H1 (cell line): ENCODE measurements at regions not wholly inside any gene's neighbourhood (a gene's known extent, or its start where the extent isn't known, plus 50 kb on each side); places are given as distances from the start of the nearest gene placed in this dataset.

ENCODE experiments used
- CTCF ChIA-PET: fragments of 300-600 bp; sonication (Branson Sonifier 250); formaldehyde crosslinking; loops from one replicate; lab custom pipeline; 2021; ENCODE audit not compliant: partially characterized antibody; lab: Charles Lee
- POLR2A ChIA-PET: fragments of 300-600 bp; sonication (Branson Sonifier 250); formaldehyde crosslinking; loops from one replicate; lab custom pipeline; 2021; ENCODE audit warnings: inconsistent platforms; ENCODE audit not compliant: partially characterized antibody; lab: Charles Lee
- DNase-seq, 2 experiments: peaks; one replicate each; pipeline versions ENCODE4 v3.0.0 to v3.0.0-alpha.2; 2010 to 2022; ENCODE audit warnings: low spot score in 2 of 2, low read depth in 1 of 2, mixed read lengths in 1 of 2
- FAIRE-seq: peaks from 2 replicates; lab custom pipeline; 2011; peaks lifted over from hg19 to GRCh38; lab: Jason Lieb, UNC
- H2AFZ ChIP-seq: 2 replicates; pipeline ENCODE4 v1.8.1; 2012; ENCODE audit warnings: low read length, inconsistent platforms
- H2AK5ac ChIP-seq: 2 replicates; pipeline ENCODE4 v1.6.1; 2013; ENCODE audit warnings: low read depth, low read length
- H2BK120ac ChIP-seq: replicated peaks from 2 replicates; pipeline ENCODE3; 2013; ENCODE audit warnings: low read depth, low read length, inconsistent platforms
- H2BK12ac ChIP-seq: 2 replicates; pipeline ENCODE4 v1.6.1; 2013; ENCODE audit warnings: low read depth, low read length
- H2BK15ac ChIP-seq: 2 replicates; pipeline ENCODE4 v1.6.1; 2013; ENCODE audit warnings: low read length
- H2BK20ac ChIP-seq: 2 replicates; pipeline ENCODE4 v1.6.1; 2013; ENCODE audit warnings: low read length
- H2BK5ac ChIP-seq: 2 replicates; pipeline ENCODE4 v1.6.1; 2013; ENCODE audit warnings: low read depth, low read length
- H3K14ac ChIP-seq: 2 replicates; pipeline ENCODE4 v1.6.1; 2013; ENCODE audit warnings: inconsistent platforms; ENCODE audit not compliant: insufficient read length
- H3K18ac ChIP-seq: 2 replicates; pipeline ENCODE4 v1.6.1; 2013; ENCODE audit warnings: low read length; ENCODE audit errors: extremely low read depth
- H3K23ac ChIP-seq: 2 replicates; pipeline ENCODE4 v1.6.1; 2013; ENCODE audit warnings: inconsistent platforms; ENCODE audit not compliant: insufficient read length
- H3K23me2 ChIP-seq: 2 replicates; pipeline ENCODE4 v1.6.1; 2013; ENCODE audit warnings: low read depth, low read length
- H3K27ac ChIP-seq: 2 replicates; pipeline ENCODE4 v1.6.1; 2011; ENCODE audit warnings: low read depth, low read length, inconsistent platforms
- H3K27me3 ChIP-seq, 4 experiments: replicated peaks in 1 of 4; 1 replicate in 1 of 4; 2 replicates in 3 of 4; pipeline versions ENCODE4 v1.6.1 to v1.8.1; 2011 to 2013; ENCODE audit warnings: low read length in 3 of 4, mild to moderate bottlenecking in 3 of 4, inconsistent platforms in 2 of 4, mixed read lengths in 2 of 4, moderate library complexity in 1 of 4; ENCODE audit not compliant: control insufficient read depth in 3 of 4, insufficient read depth in 3 of 4; ENCODE audit errors: extremely low read depth in 1 of 4
- H3K36me3 ChIP-seq, 4 experiments: 2 replicates each; pipeline versions ENCODE4 v1.6.1 to v1.8.1; 2011 to 2013; ENCODE audit warnings: mild to moderate bottlenecking in 4 of 4, low read length in 3 of 4, moderate library complexity in 2 of 4, control low read depth in 1 of 4, inconsistent platforms in 1 of 4; ENCODE audit not compliant: insufficient read depth in 4 of 4, control insufficient read depth in 2 of 4
- H3K4ac ChIP-seq: replicated peaks from 2 replicates; pipeline ENCODE3; 2013; ENCODE audit warnings: low read length, low read depth, mixed read lengths, inconsistent platforms; ENCODE audit not compliant: insufficient read length
- H3K4me1 ChIP-seq, 4 experiments: replicated peaks in 1 of 4; 1 replicate in 1 of 4; 2 replicates in 3 of 4; pipeline versions ENCODE4 v1.6.1 to v1.8.1; 2011 to 2013; ENCODE audit warnings: low read length in 3 of 4, inconsistent platforms in 2 of 4, mixed read lengths in 1 of 4; ENCODE audit not compliant: insufficient read depth in 4 of 4, control insufficient read depth in 3 of 4
- H3K4me2 ChIP-seq, 2 experiments: 2 replicates each; pipeline versions ENCODE4 v1.6.1 to v1.8.1; 2011 to 2013; ENCODE audit warnings: low read depth in 2 of 2, low read length in 2 of 2, control low read depth in 1 of 2, inconsistent platforms in 1 of 2, mild to moderate bottlenecking in 1 of 2; ENCODE audit not compliant: insufficient read depth in 1 of 2
- H3K4me3 ChIP-seq, 4 experiments: fragments of 200-600, 300-600 bp in 1 of 4; sonication (generic), shearing (Covaris generic), sonication (Bioruptor Twin) in 1 of 4; 2 replicates each; pipeline versions ENCODE4 v1.5.1 to v1.8.1; 2011 to 2016; ENCODE audit warnings: low read length in 4 of 4, low read depth in 3 of 4, control low read depth in 2 of 4, inconsistent platforms in 2 of 4, mild to moderate bottlenecking in 2 of 4, mixed read lengths in 1 of 4, moderate library complexity in 1 of 4; ENCODE audit not compliant: insufficient read depth in 2 of 4; ENCODE audit errors: extremely low read depth in 1 of 4
- H3K56ac ChIP-seq: replicated peaks from 2 replicates; pipeline ENCODE3; 2013; ENCODE audit warnings: low read depth, mild to moderate bottlenecking, mixed read lengths, low read length, inconsistent platforms; ENCODE audit not compliant: insufficient read length
- H3K79me1 ChIP-seq: 2 replicates; pipeline ENCODE4 v1.6.1; 2013; ENCODE audit warnings: low read depth, low read length, control low read depth
- H3K79me2 ChIP-seq, 2 experiments: 2 replicates each; pipeline versions ENCODE4 v1.6.1 to v1.8.1; 2012 to 2013; ENCODE audit warnings: low read length in 2 of 2, mild to moderate bottlenecking in 2 of 2, inconsistent platforms in 1 of 2; ENCODE audit not compliant: insufficient read depth in 2 of 2, control insufficient read depth in 1 of 2
- H3K9ac ChIP-seq, 4 experiments: replicated peaks in 1 of 4; 1 replicate in 1 of 4; 2 replicates in 3 of 4; pipeline versions ENCODE4 v1.6.1 to v1.8.1; 2011 to 2013; ENCODE audit warnings: low read depth in 3 of 4, low read length in 3 of 4, control low read depth in 2 of 4, mild to moderate bottlenecking in 2 of 4, moderate library complexity in 2 of 4, inconsistent platforms in 1 of 4; ENCODE audit errors: extremely low read depth in 1 of 4
- H3K9me3 ChIP-seq, 2 experiments: 2 replicates each; pipeline versions ENCODE4 v1.6.1 to v1.8.1; 2012 to 2013; ENCODE audit warnings: mild to moderate bottlenecking in 2 of 2, moderate library complexity in 2 of 2, control low read depth in 1 of 2, inconsistent platforms in 1 of 2, low read depth in 1 of 2, low read length in 1 of 2, mixed read lengths in 1 of 2; ENCODE audit not compliant: insufficient read depth in 2 of 2
- H4K20me1 ChIP-seq, 2 experiments: replicated peaks in 1 of 2; 2 replicates each; pipeline versions ENCODE3 to v1.8.1; 2011 to 2013; ENCODE audit warnings: inconsistent platforms in 2 of 2, low read length in 2 of 2, mild to moderate bottlenecking in 1 of 2; ENCODE audit not compliant: insufficient read depth in 2 of 2, control insufficient read depth in 1 of 2
- H4K5ac ChIP-seq: 2 replicates; pipeline ENCODE4 v1.6.1; 2013; ENCODE audit warnings: low read length, low read depth, mixed read lengths, inconsistent platforms; ENCODE audit not compliant: insufficient read length
- H4K8ac ChIP-seq: 2 replicates; pipeline ENCODE4 v1.8.0; 2013; ENCODE audit warnings: mild to moderate bottlenecking, moderate library complexity, low read length, inconsistent platforms; ENCODE audit not compliant: insufficient read depth; ENCODE audit errors: extremely low read depth
- H4K91ac ChIP-seq: replicated peaks from 2 replicates; pipeline ENCODE3; 2013; ENCODE audit warnings: low read length, mixed read lengths, inconsistent platforms; ENCODE audit not compliant: insufficient read length
- BACH1 ChIP-seq: IDR thresholded peaks from 2 replicates; pipeline ENCODE4 v1.6.1; 2012; ENCODE audit warnings: low read length, improper control_type of control experiment
- BCL11A ChIP-seq, 2 experiments: IDR thresholded peaks; one replicate each; pipeline ENCODE4 v1.6.1; 2011; ENCODE audit warnings: low read depth in 2 of 2, low read length in 2 of 2, mild to moderate bottlenecking in 2 of 2
- CEBPB ChIP-seq: IDR thresholded peaks from 2 replicates; pipeline ENCODE4 v1.6.1; 2012; ENCODE audit warnings: low read depth, low read length
- EP300 ChIP-seq, 2 experiments: IDR thresholded peaks; 1 replicate in 1 of 2; 2 replicates in 1 of 2; pipeline ENCODE4 v1.6.1; 2011 to 2012; ENCODE audit warnings: low read depth in 2 of 2, low read length in 2 of 2, mild to moderate bottlenecking in 2 of 2, borderline replicate concordance in 1 of 2, inconsistent platforms in 1 of 2, moderate library complexity in 1 of 2
- EZH2 ChIP-seq: fragments of 200-600 bp; sonication (generic); IDR thresholded peaks from 2 replicates; pipeline ENCODE4 v1.7.1; 2012; ENCODE audit warnings: low read depth, mild to moderate bottlenecking, moderate library complexity, low read length, inconsistent platforms; ENCODE audit not compliant: severe bottlenecking
- HDAC6 ChIP-seq: IDR thresholded peaks from one replicate; pipeline ENCODE4 v1.7.1; 2012; ENCODE audit warnings: low read depth, mild to moderate bottlenecking, inconsistent platforms, low read length, moderate library complexity
- JUN ChIP-seq: IDR thresholded peaks from 2 replicates; pipeline ENCODE4 v1.6.1; 2011; ENCODE audit warnings: low read depth, mild to moderate bottlenecking, improper control_type of control experiment, low read length
- KDM4A ChIP-seq: IDR thresholded peaks from one replicate; pipeline ENCODE4 v1.7.1; 2012; ENCODE audit warnings: low read depth, mild to moderate bottlenecking, moderate library complexity, low read length, inconsistent platforms; ENCODE audit not compliant: severe bottlenecking
- MAFK ChIP-seq: IDR thresholded peaks from 2 replicates; pipeline ENCODE4 v1.6.1; 2012; ENCODE audit warnings: low read depth, mild to moderate bottlenecking, improper control_type of control experiment, low read length
- PHF8 ChIP-seq: fragments of 200-600 bp; sonication (generic); conservative IDR thresholded peaks from 2 replicates; pipeline ENCODE4 v1.7.1; 2012; ENCODE audit warnings: low read depth, mild to moderate bottlenecking, inconsistent platforms, low read length, moderate library complexity
- SAP30 ChIP-seq: fragments of 300-600 bp; sonication (generic); IDR thresholded peaks from 2 replicates; pipeline ENCODE4 v1.7.1; 2012; ENCODE audit warnings: low read length, moderate library complexity, mild to moderate bottlenecking, inconsistent platforms; ENCODE audit not compliant: insufficient read depth, insufficient replicate concordance
- SIN3A ChIP-seq, 2 experiments: IDR thresholded peaks in 1 of 2; conservative IDR thresholded peaks in 1 of 2; 2 replicates each; pipeline ENCODE4 v1.6.1; 2011 to 2012; ENCODE audit warnings: low read length in 2 of 2, improper control_type of control experiment in 1 of 2, low read depth in 1 of 2, mild to moderate bottlenecking in 1 of 2
- SIRT6 ChIP-seq: IDR thresholded peaks from one replicate; pipeline ENCODE4 v1.7.1; 2012; ENCODE audit warnings: low read length, inconsistent platforms
- TAF1 ChIP-seq: IDR thresholded peaks from 2 replicates; pipeline ENCODE4 v1.6.1; 2011; ENCODE audit warnings: mild to moderate bottlenecking, low read depth, low read length
- WGBS, 2 experiments: shearing (Covaris generic) in 1 of 2; methylation state at CpG; one replicate each; pipeline versions ENCODE4 v1.1.6 to v1.1.7; 2013 to 2015; ENCODE audit warnings: low lambda C conversion rate in 2 of 2, mixed read lengths in 2 of 2, inconsistent platforms in 1 of 2, low coverage in 1 of 2, missing lambda C conversion rate in 1 of 2; ENCODE audit not compliant: insufficient replicate concordance in 2 of 2, insufficient coverage in 1 of 2, insufficient read length in 1 of 2; ENCODE audit errors: extremely low coverage in 1 of 2, missing lambda C conversion rate in 1 of 2; 5-methylcytosine and 5-hydroxymethylcytosine counted together

DNA sequence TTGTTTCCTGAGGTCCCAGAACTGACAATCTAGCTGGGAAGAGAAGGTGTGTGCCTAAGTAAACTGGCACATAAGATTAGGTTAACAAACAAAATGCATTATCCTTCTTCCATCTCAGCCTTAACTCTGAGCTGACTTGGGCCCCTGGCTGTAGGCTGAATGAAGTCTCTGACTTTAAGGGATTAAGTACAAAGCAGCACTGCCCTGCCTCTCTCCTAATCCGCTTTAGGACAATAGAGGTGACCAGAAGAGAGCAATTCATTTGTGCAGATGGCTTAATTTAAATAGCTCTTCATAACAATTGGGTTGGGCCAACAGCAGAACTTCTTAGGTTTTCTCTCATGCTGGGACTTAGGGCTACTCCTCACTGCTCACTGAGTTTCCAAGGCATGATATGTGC, 181.6 kb upstream of the SOX14 start:
- Histone ChIP-seq H3K9ac (no peak overlapping the region), H3K36me3 (no peaks in the 10 kb centered on the region), H2BK20ac (0 out of 2 replicates have a peak overlapping the region, but pooled peaks have one; percentile 36), H2BK5ac (no peak overlapping the region), H3K79me1 (no peaks in the 10 kb centered on the region), H4K91ac (no peak overlapping the region), H3K4me1 (peaks cover 0 to 5% (median 1%) of the 10 kb centered on the region in 4 experiments; a peak in 3 of 7 replicates), H3K9me3 (peaks cover 10% of the 10 kb centered on the region in 2 experiments; a peak in 2 of 4 replicates), H3K79me2 (no peaks in the 10 kb centered on the region), H2BK15ac (no peak overlapping the region), H3K18ac (0 out of 2 replicates have a peak overlapping the region, but pooled peaks have one; percentile 3), H3K27me3 (no peaks in the 10 kb centered on the region; a peak in 1 of 7 replicates), H3K4me3 (peak overlapping the region in 1 of 4 experiments; percentile 33; a peak in 1 of 8 replicates), H4K20me1 (no peaks in the 10 kb centered on the region), H2BK12ac (no peak overlapping the region), H3K4ac (no peak overlapping the region), H3K4me2 (peak overlapping the region; percentile 27 to 47; a peak in 3 of 4 replicates), H4K8ac (no peak overlapping the region), H4K5ac (no peak overlapping the region), H2AK5ac (no peak overlapping the region), H3K14ac (no peak overlapping the region), H3K27ac (no peak overlapping the region), H2AFZ (no peak overlapping the region), H3K56ac (no peak overlapping the region), H2BK120ac (no peak overlapping the region), H3K23me2 (no peaks in the 10 kb centered on the region), H3K23ac (no peak overlapping the region)
- ChIA-PET POLR2A (no interaction called here), CTCF (interaction anchor here (1.0 kb wide), 2 partner anchors 9 to 362 kb away, joined by 3 read pairs; no protein-coding TSS in a partner anchor)
- peak in 1 of 2 experiments; percentile 51 for DNase-seq
- WGBS, 2 experiments = 6% methylated on average over 1 of the region's 1 CpG; no CpG with 5 or more reads in 1 of the 2 experiments
- peak; percentile 77 for FAIRE-seq
- TF ChIP-seq CEBPB = no peak
- TF ChIP-seq BACH1 = no peak
- no peak for TF ChIP-seq TAF1
- no peak for TF ChIP-seq PHF8
- no peak for TF ChIP-seq BCL11A (IDR thresholded peaks at IDR 0.05; ENCODE audit: low read depth in 2 of 2, low read length in 2 of 2)
- peak in 1 of 2 experiments; percentile 22; a peak in 1 of 3 replicates for TF ChIP-seq EP300 (IDR thresholded peaks at IDR 0.05; ENCODE audit: borderline replicate concordance in 1 of 2, low read depth in 2 of 2, low read length in 2 of 2)
- no peak for TF ChIP-seq HDAC6
- TF ChIP-seq MAFK = no peak
- no peak for TF ChIP-seq SIRT6
- no peak for TF ChIP-seq SIN3A (conservative IDR thresholded peaks at IDR 0.05 in 1 of 2, IDR thresholded peaks at IDR 0.05 in 1 of 2; ENCODE audit: low read depth in 1 of 2, low read length in 2 of 2)
- TF ChIP-seq SAP30 = no peak
- TF ChIP-seq EZH2 = no peak
- no peak for TF ChIP-seq KDM4A
- no peak for TF ChIP-seq JUN
